ENCODE measurements at regions not wholly inside any gene's neighbourhood (a gene's known extent, or its start where the extent isn't known, plus 50 kb on each side); places are given as distances from the start of the nearest gene placed in this dataset.

DNA sequence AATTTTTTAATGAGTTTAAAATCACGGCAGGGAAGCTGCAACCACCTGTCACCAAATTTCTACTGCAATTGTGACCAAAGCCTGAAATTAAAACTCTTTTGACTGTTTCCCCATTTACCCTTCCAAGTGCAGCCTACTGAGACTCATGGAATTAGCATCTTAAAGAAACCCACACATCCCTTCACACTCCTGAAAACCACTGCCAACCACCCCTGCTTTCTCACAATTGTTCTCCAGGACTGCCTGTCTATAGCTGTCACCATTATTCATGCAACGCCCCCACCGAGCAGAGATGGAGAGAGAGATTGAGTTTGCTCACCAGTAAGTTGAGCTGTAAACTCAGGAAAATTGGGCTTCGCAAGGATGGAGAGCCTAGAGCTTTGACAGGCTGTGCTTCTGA lies 383.8 kb upstream of the SORCS1 start:
- no peak for DNase-seq (ENCODE audit: low spot score)
- no peak for TF ChIP-seq CTCF (IDR thresholded peaks at IDR 0.05; ENCODE audit: extremely low read depth, missing control alignments)

GRCh38 chr10:107546986-107547385 lies 382.5 kb upstream of the SORCS1 start:
- TF ChIP-seq CTCF (IDR thresholded peaks at IDR 0.05; ENCODE audit: extremely low read depth, missing control alignments), result no peak

DNA sequence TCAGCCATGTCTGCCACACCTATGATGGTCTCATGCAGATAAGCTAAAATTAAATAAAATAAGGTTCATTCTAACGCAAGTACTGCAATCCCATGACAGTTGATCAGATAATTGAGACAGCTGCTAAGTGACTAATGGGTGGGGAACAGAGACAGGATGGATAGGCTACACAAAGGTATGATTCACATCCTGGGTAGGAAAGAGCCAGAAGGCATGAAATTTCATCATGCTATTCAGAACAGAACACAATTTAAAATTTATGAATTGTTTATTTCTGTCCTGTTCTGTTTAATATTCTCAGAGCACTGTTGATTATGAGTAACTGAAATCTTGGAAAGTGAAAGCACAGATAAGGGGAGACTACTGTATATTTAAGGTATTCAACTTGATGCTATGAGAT lies 381.8 kb upstream of the SORCS1 start:
- DNase-seq (ENCODE audit: low spot score), result no peak
- no peak for TF ChIP-seq CTCF (IDR thresholded peaks at IDR 0.05; ENCODE audit: extremely low read depth, missing control alignments)

More at GRCh38 chr10:107546986-107547385, 382.5 kb upstream of the SORCS1 start:
- DNase-seq (ENCODE audit: low spot score), result no peak

DNA sequence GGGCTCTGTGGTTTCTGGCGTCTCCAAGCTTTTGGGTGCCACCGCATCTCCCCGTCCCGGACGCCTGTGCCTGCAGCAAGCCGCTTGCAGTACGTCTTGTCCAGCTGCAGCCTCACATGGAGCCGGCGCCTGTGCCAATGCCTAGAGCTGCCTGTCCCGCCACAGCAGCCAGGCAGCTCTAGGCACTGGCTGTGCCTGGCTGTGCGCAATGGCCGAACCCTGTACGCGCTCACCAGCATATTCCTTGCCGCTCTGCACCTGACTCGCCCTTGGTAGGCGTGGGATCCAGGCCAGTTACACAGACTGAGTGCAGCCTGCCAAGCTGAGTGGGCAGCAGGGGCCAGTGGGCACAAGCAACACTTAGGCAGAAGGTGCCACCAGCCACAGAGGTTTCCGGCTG lies 381.2 kb upstream of the SORCS1 start:
- DNase-seq (ENCODE audit: low spot score), result no peak
- TF ChIP-seq CTCF (IDR thresholded peaks at IDR 0.05; ENCODE audit: extremely low read depth, missing control alignments), result no peak

- no peak for TF ChIP-seq CTCF (IDR thresholded peaks at IDR 0.05; ENCODE audit: extremely low read depth, missing control alignments)
- DNase-seq (ENCODE audit: low spot score), result peak; percentile 5
These were observed 380.4 kb upstream of the SORCS1 start for GRCh38 chr10:107544706-107545520.

DNA sequence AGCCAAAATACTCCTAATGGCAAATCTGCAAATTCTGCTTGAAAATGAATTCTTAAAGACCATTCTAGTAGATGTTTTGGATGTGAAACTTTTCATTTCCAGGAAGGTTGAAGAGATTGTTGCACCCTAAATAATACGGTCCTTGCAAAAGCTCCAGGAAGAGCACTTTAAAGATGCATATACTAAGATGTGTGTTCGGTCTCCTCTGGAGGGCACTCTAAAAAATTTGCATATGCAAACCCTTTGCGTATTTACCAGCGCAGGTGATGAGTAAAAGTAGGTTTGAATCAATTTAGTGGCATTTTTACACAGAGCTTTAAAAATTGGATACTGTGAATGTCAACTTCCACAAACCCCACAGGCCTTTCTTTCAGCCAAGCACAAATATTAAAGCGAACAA lies 378.1 kb upstream of the SORCS1 start:
- no peak for TF ChIP-seq CTCF (IDR thresholded peaks at IDR 0.05; ENCODE audit: extremely low read depth, missing control alignments)
- no peak for DNase-seq (ENCODE audit: low spot score)

DNA sequence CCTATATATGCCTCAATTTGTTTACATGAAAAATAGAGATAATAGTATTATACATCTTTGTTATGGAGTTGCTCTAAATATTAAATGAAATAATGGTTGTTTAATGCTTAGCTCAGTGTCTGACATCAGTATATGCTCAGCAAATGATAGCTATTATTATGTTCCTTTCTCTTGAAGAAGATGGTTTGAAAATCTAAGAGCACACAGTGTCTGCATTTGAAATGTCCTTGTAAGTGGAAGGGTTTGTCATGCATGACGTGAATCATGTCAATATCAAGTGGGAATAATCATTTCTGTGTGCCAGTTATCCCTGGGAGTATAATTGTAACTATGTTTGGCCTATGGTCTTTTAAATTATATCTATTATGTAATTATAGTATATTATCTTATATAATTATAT lies 377.5 kb upstream of the SORCS1 start:
- TF ChIP-seq CTCF (IDR thresholded peaks at IDR 0.05; ENCODE audit: extremely low read depth, missing control alignments), result no peak

More for the DNA sequence above, 377.5 kb upstream of the SORCS1 start:
- no peak for DNase-seq (ENCODE audit: low spot score)

All from GM20000 (cell line).